ENCODE measurements at regions not wholly inside any gene's neighbourhood (a gene's known extent, or its start where the extent isn't known, plus 50 kb on each side); places are given as distances from the start of the nearest gene placed in this dataset.

DNA sequence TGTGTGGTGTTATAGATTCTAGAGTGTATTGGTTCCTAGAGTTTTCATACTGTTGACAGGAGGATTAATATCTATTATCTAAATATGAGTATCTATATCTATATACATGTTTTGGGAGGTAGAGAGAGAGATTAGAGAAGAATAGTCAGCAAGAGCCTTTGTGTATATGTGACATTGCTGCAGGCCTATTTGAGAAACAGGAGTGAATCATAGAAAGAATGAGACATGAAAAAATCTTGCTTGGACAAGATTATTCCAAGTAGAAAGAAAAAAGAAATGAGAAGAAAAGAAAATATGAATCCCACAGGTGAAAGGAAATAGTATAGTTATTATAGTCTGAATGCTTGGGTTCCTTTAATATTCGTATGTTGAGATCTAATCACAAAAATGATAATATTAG, 720.4 kb downstream of the RERGL start:
- TF ChIP-seq, protein P1, sequence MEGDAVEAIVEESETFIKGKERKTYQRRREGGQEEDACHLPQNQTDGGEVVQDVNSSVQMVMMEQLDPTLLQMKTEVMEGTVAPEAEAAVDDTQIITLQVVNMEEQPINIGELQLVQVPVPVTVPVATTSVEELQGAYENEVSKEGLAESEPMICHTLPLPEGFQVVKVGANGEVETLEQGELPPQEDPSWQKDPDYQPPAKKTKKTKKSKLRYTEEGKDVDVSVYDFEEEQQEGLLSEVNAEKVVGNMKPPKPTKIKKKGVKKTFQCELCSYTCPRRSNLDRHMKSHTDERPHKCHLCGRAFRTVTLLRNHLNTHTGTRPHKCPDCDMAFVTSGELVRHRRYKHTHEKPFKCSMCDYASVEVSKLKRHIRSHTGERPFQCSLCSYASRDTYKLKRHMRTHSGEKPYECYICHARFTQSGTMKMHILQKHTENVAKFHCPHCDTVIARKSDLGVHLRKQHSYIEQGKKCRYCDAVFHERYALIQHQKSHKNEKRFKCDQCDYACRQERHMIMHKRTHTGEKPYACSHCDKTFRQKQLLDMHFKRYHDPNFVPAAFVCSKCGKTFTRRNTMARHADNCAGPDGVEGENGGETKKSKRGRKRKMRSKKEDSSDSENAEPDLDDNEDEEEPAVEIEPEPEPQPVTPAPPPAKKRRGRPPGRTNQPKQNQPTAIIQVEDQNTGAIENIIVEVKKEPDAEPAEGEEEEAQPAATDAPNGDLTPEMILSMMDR (conservative IDR thresholded peaks at IDR 0.05), result no peak
- no peak overlapping the region for H3K27ac ChIP-seq

DNA sequence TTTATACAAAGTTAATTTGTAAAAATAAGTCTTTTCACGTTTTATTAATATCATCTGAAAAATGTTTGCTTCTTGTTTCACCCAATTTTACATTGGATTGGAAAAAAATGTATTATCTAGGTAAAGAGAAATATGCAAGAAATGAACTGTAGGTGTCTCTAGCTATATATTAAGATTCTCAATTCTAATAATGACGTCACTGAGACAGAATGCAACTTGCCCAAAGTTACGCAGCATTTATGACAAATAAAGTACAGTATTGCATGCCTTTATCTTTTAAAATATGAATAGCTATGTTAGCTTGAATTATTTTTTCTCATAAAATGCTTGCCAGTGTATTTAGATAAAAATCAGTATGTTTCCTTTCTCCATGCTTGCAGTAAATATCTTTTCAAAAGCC, 728.8 kb downstream of the RERGL start:
- TF ChIP-seq, protein P1 (conservative IDR thresholded peaks at IDR 0.05), result no peak
- H3K27ac ChIP-seq, result no peak overlapping the region

DNA sequence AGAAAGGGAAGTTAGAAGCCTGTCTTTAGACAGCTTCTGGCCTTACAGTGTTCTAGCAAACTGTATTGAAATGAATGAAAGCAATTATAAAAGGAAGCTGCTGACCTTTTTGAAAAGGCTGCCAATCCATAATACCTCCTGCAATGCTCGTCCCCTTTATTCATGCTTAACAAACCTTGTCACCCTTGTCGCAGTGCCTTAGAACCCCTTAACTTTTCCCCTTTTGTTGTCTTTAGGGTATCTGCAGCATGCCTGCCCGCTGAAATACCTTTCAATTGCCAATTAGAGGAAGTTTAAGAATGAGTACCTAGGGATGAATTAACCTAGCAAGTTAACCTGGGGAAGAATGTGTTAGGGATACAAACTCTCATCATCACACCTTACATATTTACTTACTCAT, 731.2 kb downstream of the RERGL start:
- TF ChIP-seq, protein P1 (conservative IDR thresholded peaks at IDR 0.05), result no peak
- H3K27ac ChIP-seq, result no peak overlapping the region

DNA sequence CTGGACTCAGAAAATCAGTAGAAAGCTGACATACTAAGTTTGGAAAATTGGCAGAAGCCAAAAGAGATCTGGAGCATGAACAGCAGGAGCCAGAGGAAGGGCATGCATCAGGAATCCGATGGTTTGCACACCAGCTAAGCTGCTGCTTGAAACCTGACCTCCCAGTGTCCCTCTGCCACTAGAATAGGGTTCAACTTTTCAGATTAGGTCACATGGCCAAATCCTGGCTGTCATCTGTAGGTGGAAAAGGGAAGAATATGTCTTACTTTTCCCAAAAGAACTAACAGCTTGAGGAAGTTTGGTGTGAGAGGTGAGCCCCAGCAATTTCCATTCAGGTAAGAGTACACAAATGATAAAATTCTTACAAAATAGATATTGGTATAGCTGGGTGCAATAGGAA, 732.6 kb downstream of the RERGL start:
- TF ChIP-seq, protein P1 (conservative IDR thresholded peaks at IDR 0.05), result no peak
- no peak overlapping the region for H3K27ac ChIP-seq

DNA sequence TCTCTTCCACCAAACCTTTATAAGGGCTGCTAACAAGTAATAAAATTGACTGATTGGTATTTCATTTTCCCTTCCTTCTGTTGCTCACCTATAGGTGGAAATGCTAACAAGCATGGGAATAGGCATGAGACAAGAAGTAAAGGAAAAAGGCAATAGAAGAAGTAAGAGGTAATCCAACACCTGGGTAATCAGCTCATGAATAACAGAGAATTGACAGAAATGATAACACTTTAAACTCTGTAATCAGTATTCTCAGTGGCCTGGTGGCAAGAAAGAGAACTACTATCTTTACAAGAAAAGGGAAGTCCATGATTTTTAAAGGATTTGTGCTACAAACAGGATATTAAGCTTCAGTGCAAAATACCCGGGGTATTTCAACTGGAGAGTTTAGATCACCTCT, 737.8 kb downstream of the RERGL start:
- no peak overlapping the region for H3K27ac ChIP-seq
- TF ChIP-seq, protein P1 (conservative IDR thresholded peaks at IDR 0.05), result no peak; the same call in 1 of the 2 replicates

DNA sequence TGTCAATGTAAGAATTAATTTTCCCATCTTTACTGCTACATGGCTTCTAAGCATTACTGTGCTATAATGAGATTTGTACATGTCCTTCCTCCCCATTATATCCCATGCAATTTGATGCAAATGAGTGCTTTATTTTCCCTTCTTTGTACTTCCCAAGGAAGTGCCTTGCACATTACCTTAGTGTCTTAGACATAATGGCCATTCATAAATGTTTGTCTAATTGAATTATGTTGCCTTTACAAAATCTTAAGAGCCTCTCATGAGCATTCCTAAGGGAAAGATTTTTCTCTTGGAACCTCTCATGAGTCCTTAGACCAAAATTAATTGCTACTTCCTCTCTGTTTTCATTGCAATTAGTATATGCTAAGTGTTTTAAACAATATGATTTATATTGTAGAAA, 741.7 kb downstream of the RERGL start:
- TF ChIP-seq, protein P1 (conservative IDR thresholded peaks at IDR 0.05), result no peak
- H3K27ac ChIP-seq, result no peak overlapping the region

DNA sequence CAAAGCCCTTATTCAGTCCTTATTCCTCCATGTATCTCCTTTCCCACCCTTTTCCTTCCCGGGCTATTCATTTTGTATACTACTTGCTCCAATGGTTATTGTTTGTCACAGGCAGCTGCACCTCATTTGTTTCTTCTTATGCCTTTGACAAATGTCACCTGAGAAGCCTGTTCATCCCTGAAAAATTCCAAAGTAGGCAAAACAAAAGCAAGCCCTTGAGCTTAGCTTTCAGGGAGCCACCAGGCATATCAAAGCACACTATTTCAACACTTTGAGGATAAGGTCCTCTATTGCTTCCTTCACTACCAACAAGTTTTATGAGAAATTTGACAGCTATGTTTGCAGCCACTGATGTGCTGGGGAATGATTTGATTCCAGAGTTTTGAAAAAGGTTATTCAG, 738.7 kb upstream of the LMO3 start:
- TF ChIP-seq, protein P1 (conservative IDR thresholded peaks at IDR 0.05), result no peak
- no peak overlapping the region for H3K27ac ChIP-seq

Data from VCaP (cell line).